HG03135 (cell line): ENCODE measurements at regions not wholly inside any gene's neighbourhood (a gene's known extent, or its start where the extent isn't known, plus 50 kb on each side); places are given as distances from the start of the nearest gene placed in this dataset.
"Not testable (repeated sequence)": the region's sequence is repeated elsewhere in the genome, so short reads cannot be mapped to it uniquely, and the experiment has no call there.

Source experiments
- ATAC-seq: cut with Tn5 transposase; IDR thresholded peaks from one replicate; pipeline ENCODE4 v1.9.1; 2021; ENCODE audit warnings: mild to moderate bottlenecking, moderate library complexity; ENCODE audit not compliant: unreplicated experiment

GRCh38 chr19:28155265-28155664 lies 1057.7 kb downstream of the UQCRFS1 start:
- no peak for ATAC-seq

- ATAC-seq = no peak
Observed at GRCh38 chr19:28154077-28154476, 1058.9 kb downstream of the UQCRFS1 start.

- ATAC-seq = no peak
Observed at GRCh38 chr19:28153123-28153522, 1059.8 kb downstream of the UQCRFS1 start.

- ATAC-seq = no peak
Observed at GRCh38 chr19:28152195-28152594, 1060.8 kb downstream of the UQCRFS1 start.

GRCh38 chr19:28150129-28150528 lies 1062.8 kb downstream of the UQCRFS1 start:
- no peak for ATAC-seq

GRCh38 chr19:28148554-28148953 lies 1064.4 kb downstream of the UQCRFS1 start:
- no peak for ATAC-seq

GRCh38 chr19:28142258-28142657 lies 1070.7 kb downstream of the UQCRFS1 start:
- ATAC-seq = no peak

- no peak for ATAC-seq
Observed at GRCh38 chr19:28140201-28140600, 1072.8 kb downstream of the UQCRFS1 start.

GRCh38 chr19:28137772-28138171 lies 1075.2 kb downstream of the UQCRFS1 start:
- ATAC-seq = no peak

- ATAC-seq = no peak
Observed at GRCh38 chr19:28136796-28137195, 1076.2 kb downstream of the UQCRFS1 start.

- ATAC-seq = no peak
Observed at GRCh38 chr19:28135825-28136224, 1077.1 kb downstream of the UQCRFS1 start.

GRCh38 chr19:28134311-28134710 lies 1078.6 kb downstream of the UQCRFS1 start:
- no peak for ATAC-seq

GRCh38 chr19:28130881-28131280 lies 1082.1 kb downstream of the UQCRFS1 start:
- ATAC-seq = not testable (repeated sequence)

- no peak for ATAC-seq
Observed at GRCh38 chr19:28130066-28130511, 1082.9 kb downstream of the UQCRFS1 start.

GRCh38 chr19:28128341-28128740 lies 1084.6 kb downstream of the UQCRFS1 start:
- ATAC-seq = no peak

GRCh38 chr19:28126135-28126898 lies 1086.6 kb downstream of the UQCRFS1 start:
- ATAC-seq = no peak

- no peak for ATAC-seq
Observed at GRCh38 chr19:28122734-28123133, 1090.2 kb downstream of the UQCRFS1 start.

- ATAC-seq = no peak
Observed at GRCh38 chr19:28118235-28118634, 1094.7 kb downstream of the UQCRFS1 start.

- ATAC-seq = no peak
Observed at GRCh38 chr19:28117143-28117542, 1095.8 kb downstream of the UQCRFS1 start.

- ATAC-seq = not testable (repeated sequence)
Observed at GRCh38 chr19:28116379-28116778, 1096.6 kb downstream of the UQCRFS1 start.

- no peak for ATAC-seq
Observed at GRCh38 chr19:28103921-28104320, 1109.0 kb downstream of the UQCRFS1 start.

- ATAC-seq = not testable (repeated sequence)
Observed at GRCh38 chr19:28084659-28085157, 1128.2 kb downstream of the UQCRFS1 start.

GRCh38 chr19:28076628-28077027 lies 1136.3 kb downstream of the UQCRFS1 start:
- ATAC-seq = no peak
